Panc1 (cell line): ENCODE measurements at regions not wholly inside any gene's neighbourhood (a gene's known extent, or its start where the extent isn't known, plus 50 kb on each side); places are given as distances from the start of the nearest gene placed in this dataset.

Experiments used
- ATAC-seq: fragments of 200-7000 bp; cut with Tn5 transposase; 2 replicates; pipeline ENCODE4 v1.9.1; 2020; ENCODE audit warnings: mild to moderate bottlenecking, moderate library complexity
- BruUV-seq: library from RNA; stranded (reverse); fragments of 400-500 nt; replicated peaks from 2 replicates; lab custom pipeline; 2021; lab: Mats Ljungman, UMichigan
- CTCF ChIA-PET: fragments of 300-600 bp; sonication (Branson Sonifier 250); formaldehyde crosslinking; loops from one replicate; lab custom pipeline; 2022; ENCODE audit warnings: antibody characterized with exemption; lab: Charles Lee
- POLR2A ChIA-PET: fragments of 300-600 bp; sonication (Branson Sonifier 250); formaldehyde crosslinking; loops from one replicate; lab custom pipeline; 2022; ENCODE audit warnings: antibody characterized with exemption; lab: Charles Lee
- DNase-seq: peaks from one replicate; pipeline ENCODE4 v3.0.0-alpha.2; 2010; ENCODE audit warnings: low read depth, low spot score
- H3K27ac ChIP-seq: 2 replicates; pipeline ENCODE4 v1.5.1; 2011; ENCODE audit warnings: mild to moderate bottlenecking, low read length, inconsistent platforms
- H3K27me3 ChIP-seq: fragments of 200-500 bp; sonication (Bioruptor generic); 2 replicates; pipeline ENCODE4 v1.6.0; 2014; ENCODE audit warnings: low read length, inconsistent platforms; ENCODE audit not compliant: control insufficient read depth, insufficient read depth
- H3K36me3 ChIP-seq: fragments of 200-500 bp; sonication (Bioruptor generic); 2 replicates; pipeline ENCODE4 v1.5.1; 2014; ENCODE audit warnings: inconsistent platforms, mild to moderate bottlenecking, low read length, moderate library complexity; ENCODE audit not compliant: control insufficient read depth, insufficient read depth
- H3K4me1 ChIP-seq: 2 replicates; pipeline ENCODE4 v1.5.1; 2011; ENCODE audit warnings: inconsistent platforms, mild to moderate bottlenecking, low read length, moderate library complexity; ENCODE audit not compliant: control insufficient read depth, insufficient read depth
- H3K4me3 ChIP-seq, 2 experiments: 2 replicates each; pipeline ENCODE4 v1.5.1; 2011 to 2012; ENCODE audit warnings: low read depth in 2 of 2, low read length in 2 of 2, mild to moderate bottlenecking in 2 of 2, inconsistent platforms in 1 of 2, moderate library complexity in 1 of 2
- H3K9me3 ChIP-seq: fragments of 200-500 bp; sonication (Bioruptor generic); 2 replicates; pipeline ENCODE4 v1.5.1; 2014; ENCODE audit warnings: low read depth, mild to moderate bottlenecking, inconsistent platforms, low read length, moderate library complexity; ENCODE audit not compliant: control insufficient read depth, insufficient read depth
- CTCF ChIP-seq: fragments of 450-650 bp; IDR thresholded peaks from 2 replicates; pipeline ENCODE4 v1.5.1; 2017; ENCODE audit warnings: mild to moderate bottlenecking
- POLR2AphosphoS5 ChIP-seq: IDR thresholded peaks from 2 replicates; pipeline ENCODE4 v1.6.1; 2012; ENCODE audit warnings: mild to moderate bottlenecking, low read depth, low read length, moderate library complexity
- REST ChIP-seq, 2 experiments: IDR thresholded peaks; 2 replicates each; pipeline ENCODE4 v1.6.1; 2011 to 2012; ENCODE audit warnings: low read depth in 2 of 2, control low read depth in 1 of 2, low read length in 1 of 2, mild to moderate bottlenecking in 1 of 2, moderate library complexity in 1 of 2; ENCODE audit not compliant: insufficient read depth in 1 of 2
- SIN3A ChIP-seq: IDR thresholded peaks from 2 replicates; pipeline ENCODE4 v1.6.1; 2012; ENCODE audit warnings: low read depth, mild to moderate bottlenecking, low read length, moderate library complexity, borderline replicate concordance; ENCODE audit not compliant: insufficient read depth
- TCF7L2 ChIP-seq: IDR thresholded peaks from 2 replicates; pipeline ENCODE4 v1.6.1; 2011; ENCODE audit warnings: mild to moderate bottlenecking, low read depth, low read length, inconsistent platforms
- in situ Hi-C: cut with HindIII; loops from 2 replicates; pipeline ENCODE4 v1.10.0; 2016; ENCODE audit warnings: low sequenced_read_pairs, low pct_unique_long_range_greater_than_20kb
- intact Hi-C: fragments of 100-400 bp; cut with micrococcal nuclease; formaldehyde crosslinking; loops from one replicate; pipeline ENCODE4 v1.10.0; 2022; ENCODE audit not compliant: unreplicated experiment

GRCh38 chr15:94917068-94917467 is 685.7 kb downstream of the MCTP2 start:
- Histone ChIP-seq H3K4me1 (no peaks in the 10 kb centered on the region), H3K9me3 (0 out of 2 replicates have a peak, but pooled peaks cover 4% of the 10 kb centered on the region), H3K4me3 (no peak overlapping the region), H3K27me3 (no peaks in the 10 kb centered on the region), H3K36me3 (no peaks in the 10 kb centered on the region; the same call in 1 of the 2 replicates), H3K27ac (no peak overlapping the region)
- ChIA-PET CTCF (no interaction called here), POLR2A (no interaction called here)
- TF ChIP-seq TCF7L2 (no peak), SIN3A (no peak), REST (IDR thresholded peaks at IDR 0.05; ENCODE audit: insufficient read depth in 1 of 2, low read depth in 2 of 2, low read length in 1 of 2) (no peak), CTCF (no peak), POLR2AphosphoS5 (no peak)
- ATAC-seq (no peak), DNase-seq (no peak)
- intact Hi-C loops (no loop called here), in situ Hi-C loops (no loop called here)
- no TSS peak for BruUV-seq

GRCh38 chr15:94921936-94922335 is 690.6 kb downstream of the MCTP2 start:
- H3K27me3 ChIP-seq, result no peaks in the 10 kb centered on the region
- no peak overlapping the region for H3K27ac ChIP-seq
- no peak overlapping the region for H3K4me3 ChIP-seq
- no peaks in the 10 kb centered on the region for H3K4me1 ChIP-seq
- DNase-seq (no peak), ATAC-seq (no peak)
- H3K9me3 ChIP-seq, result no peaks in the 10 kb centered on the region
- H3K36me3 ChIP-seq, result no peaks in the 10 kb centered on the region
- intact Hi-C loops, result no loop called here
- POLR2A ChIA-PET, result no interaction called here
- BruUV-seq, result no TSS peak
- CTCF ChIA-PET, result no interaction called here
- TF ChIP-seq TCF7L2, result no peak
- in situ Hi-C loops, result no loop called here

- Histone ChIP-seq H3K36me3 (no peaks in the 10 kb centered on the region), H3K4me1 (no peaks in the 10 kb centered on the region), H3K4me3 (no peak overlapping the region), H3K9me3 (no peaks in the 10 kb centered on the region), H3K27ac (no peak overlapping the region), H3K27me3 (no peaks in the 10 kb centered on the region)
- in situ Hi-C loops, result no loop called here
- DNase-seq (no peak), ATAC-seq (no peak)
- POLR2A ChIA-PET, result no interaction called here
- CTCF ChIA-PET, result no interaction called here
- no TSS peak for BruUV-seq
- TF ChIP-seq CTCF, result no peak
- no peak for TF ChIP-seq SIN3A
- no peak for TF ChIP-seq TCF7L2
- intact Hi-C loops, result no loop called here
Observed at GRCh38 chr15:94924057-94924456, 692.7 kb downstream of the MCTP2 start.
